Kidney (tissue), 13 donors: ENCODE measurements at regions not wholly inside any gene's neighbourhood (a gene's known extent, or its start where the extent isn't known, plus 50 kb on each side); places are given as distances from the start of the nearest gene placed in this dataset.

Source experiments
- DNase-seq, 5 donors: peaks; one replicate each; pipeline ENCODE4 v3.0.0-alpha.2; 2013 to 2020
- FAIRE-seq: peaks from 2 replicates; lab custom pipeline; 2012; peaks lifted over from hg19 to GRCh38; lab: Jason Lieb, UNC
- H3K27ac ChIP-seq, 2 donors: one replicate each; pipeline ENCODE4 v1.7.0; 2013; ENCODE audit warnings: low read depth in 2 of 2, low read length in 2 of 2, inconsistent platforms in 1 of 2
- H3K27me3 ChIP-seq: one replicate; pipeline ENCODE4 v1.7.1; 2013; ENCODE audit warnings: low read length, inconsistent platforms; ENCODE audit not compliant: control insufficient read depth, insufficient read depth
- H3K36me3 ChIP-seq, 3 donors: one replicate each; pipeline versions ENCODE4 v1.7.0 to v1.7.1; 2013; ENCODE audit warnings: low read length in 3 of 3, control low read depth in 1 of 3, inconsistent platforms in 1 of 3; ENCODE audit not compliant: insufficient read depth in 3 of 3, control insufficient read depth in 2 of 3
- H3K4me1 ChIP-seq, 3 donors: one replicate each; pipeline versions ENCODE4 v1.7.0 to v1.7.1; 2013; ENCODE audit warnings: low read length in 3 of 3, inconsistent platforms in 1 of 3, low read depth in 1 of 3; ENCODE audit not compliant: control insufficient read depth in 2 of 3, insufficient read depth in 2 of 3
- H3K4me3 ChIP-seq, 3 donors: one replicate each; pipeline versions ENCODE4 v1.7.0 to v1.8.1; 2013; ENCODE audit warnings: low read length in 3 of 3, control low read depth in 1 of 3, inconsistent platforms in 1 of 3
- H3K9ac ChIP-seq, 3 donors: one replicate each; pipeline versions ENCODE4 v1.7.0 to v1.7.1; 2013; ENCODE audit warnings: low read length in 3 of 3, control low read depth in 1 of 3, inconsistent platforms in 1 of 3
- H3K9me3 ChIP-seq, 3 donors: one replicate each; pipeline versions ENCODE4 v1.7.0 to v1.7.1; 2013; ENCODE audit warnings: low read length in 3 of 3, control low read depth in 1 of 3, inconsistent platforms in 1 of 3; ENCODE audit not compliant: control insufficient read depth in 2 of 3, insufficient read depth in 1 of 3
- CTCF ChIP-seq: IDR thresholded peaks from 3 replicates; pipeline ENCODE4 v1.5.1; 2012; ENCODE audit warnings: mild to moderate bottlenecking, moderate library complexity, borderline replicate concordance; ENCODE audit not compliant: insufficient read depth; ENCODE audit errors: extremely low read depth
- intact Hi-C: fragments of 100-400 bp; cut with DNase I; formaldehyde crosslinking; loops from one replicate; pipeline ENCODE4 v1.11.1; 2022
- donor health status: control.
- donor health status: control.
- donor health status: control.
- donor health status: control.
- donor health status: control.
- donor health status: DM: yes; HTN: yes; CAD: no.
- donor health status: Normal renal cell carcinoma (clear cell type).

- no peak for TF ChIP-seq CTCF
- H3K4me1 ChIP-seq: peaks cover 0 to 10% (median 9%) of the 10 kb centered on the region in 3 donors
- intact Hi-C loops: loop anchor here (10.0 kb wide), 1 partner anchor 264 kb away; no protein-coding TSS in a partner anchor
- no peaks in the 10 kb centered on the region for H3K36me3 ChIP-seq
- no peak for FAIRE-seq
- no peak for DNase-seq
- H3K9ac ChIP-seq: no peak overlapping the region
- no peak overlapping the region for H3K27ac ChIP-seq
- no peaks in the 10 kb centered on the region for H3K27me3 ChIP-seq
- no peak overlapping the region for H3K4me3 ChIP-seq
- no peaks in the 10 kb centered on the region for H3K9me3 ChIP-seq
Observed at GRCh38 chr2:191499050-191499449, 178.9 kb upstream of the NABP1 start.

- Histone ChIP-seq H3K4me1 (peaks cover 0 to 10% (median 9%) of the 10 kb centered on the region in 3 donors), H3K36me3 (no peaks in the 10 kb centered on the region), H3K27ac (peak overlapping the region; percentile 54 to 55), H3K9me3 (no peaks in the 10 kb centered on the region), H3K4me3 (no peak overlapping the region), H3K27me3 (no peaks in the 10 kb centered on the region), H3K9ac (no peak overlapping the region)
- intact Hi-C loops: loop anchor here (5.0 to 10.0 kb wide), 2 partner anchors 265 to 333 kb away; no protein-coding TSS in a partner anchor
- DNase-seq (no peak), FAIRE-seq (no peak)
- no peak for TF ChIP-seq CTCF
Observed at GRCh38 chr2:191499874-191500565, 177.9 kb upstream of the NABP1 start.

GRCh38 chr2:191500566-191500883, 177.4 kb upstream of the NABP1 start:
- Histone ChIP-seq H3K4me3 (no peak overlapping the region), H3K9ac (no peak overlapping the region), H3K36me3 (no peaks in the 10 kb centered on the region), H3K4me1 (peaks cover 0 to 10% (median 9%) of the 10 kb centered on the region in 3 donors), H3K9me3 (no peaks in the 10 kb centered on the region), H3K27me3 (no peaks in the 10 kb centered on the region), H3K27ac (peak overlapping the region; percentile 54 to 55)
- no peak for DNase-seq
- intact Hi-C loops: loop anchor here (5.0 kb wide), 1 partner anchor 333 kb away; no protein-coding TSS in a partner anchor
- FAIRE-seq: no peak
- no peak for TF ChIP-seq CTCF
